H1 (cell line): ENCODE measurements at regions not wholly inside any gene's neighbourhood (a gene's known extent, or its start where the extent isn't known, plus 50 kb on each side); places are given as distances from the start of the nearest gene placed in this dataset.

Source experiments
- CTCF ChIA-PET: fragments of 300-600 bp; sonication (Branson Sonifier 250); formaldehyde crosslinking; loops from one replicate; lab custom pipeline; 2021; ENCODE audit not compliant: partially characterized antibody; lab: Charles Lee
- POLR2A ChIA-PET: fragments of 300-600 bp; sonication (Branson Sonifier 250); formaldehyde crosslinking; loops from one replicate; lab custom pipeline; 2021; ENCODE audit warnings: inconsistent platforms; ENCODE audit not compliant: partially characterized antibody; lab: Charles Lee
- DNase-seq, 2 experiments: peaks; one replicate each; pipeline versions ENCODE4 v3.0.0 to v3.0.0-alpha.2; 2010 to 2022; ENCODE audit warnings: low spot score in 2 of 2, low read depth in 1 of 2, mixed read lengths in 1 of 2
- FAIRE-seq: peaks from 2 replicates; lab custom pipeline; 2011; peaks lifted over from hg19 to GRCh38; lab: Jason Lieb, UNC
- H2AFZ ChIP-seq: 2 replicates; pipeline ENCODE4 v1.8.1; 2012; ENCODE audit warnings: low read length, inconsistent platforms
- H2AK5ac ChIP-seq: 2 replicates; pipeline ENCODE4 v1.6.1; 2013; ENCODE audit warnings: low read depth, low read length
- H2BK120ac ChIP-seq: replicated peaks from 2 replicates; pipeline ENCODE3; 2013; ENCODE audit warnings: low read depth, low read length, inconsistent platforms
- H2BK12ac ChIP-seq: 2 replicates; pipeline ENCODE4 v1.6.1; 2013; ENCODE audit warnings: low read depth, low read length
- H2BK15ac ChIP-seq: 2 replicates; pipeline ENCODE4 v1.6.1; 2013; ENCODE audit warnings: low read length
- H2BK20ac ChIP-seq: 2 replicates; pipeline ENCODE4 v1.6.1; 2013; ENCODE audit warnings: low read length
- H2BK5ac ChIP-seq: 2 replicates; pipeline ENCODE4 v1.6.1; 2013; ENCODE audit warnings: low read depth, low read length
- H3K14ac ChIP-seq: 2 replicates; pipeline ENCODE4 v1.6.1; 2013; ENCODE audit warnings: inconsistent platforms; ENCODE audit not compliant: insufficient read length
- H3K18ac ChIP-seq: 2 replicates; pipeline ENCODE4 v1.6.1; 2013; ENCODE audit warnings: low read length; ENCODE audit errors: extremely low read depth
- H3K23ac ChIP-seq: 2 replicates; pipeline ENCODE4 v1.6.1; 2013; ENCODE audit warnings: inconsistent platforms; ENCODE audit not compliant: insufficient read length
- H3K23me2 ChIP-seq: 2 replicates; pipeline ENCODE4 v1.6.1; 2013; ENCODE audit warnings: low read depth, low read length
- H3K27ac ChIP-seq: 2 replicates; pipeline ENCODE4 v1.6.1; 2011; ENCODE audit warnings: low read depth, low read length, inconsistent platforms
- H3K27me3 ChIP-seq, 4 experiments: replicated peaks in 1 of 4; 1 replicate in 1 of 4; 2 replicates in 3 of 4; pipeline versions ENCODE4 v1.6.1 to v1.8.1; 2011 to 2013; ENCODE audit warnings: low read length in 3 of 4, mild to moderate bottlenecking in 3 of 4, inconsistent platforms in 2 of 4, mixed read lengths in 2 of 4, moderate library complexity in 1 of 4; ENCODE audit not compliant: control insufficient read depth in 3 of 4, insufficient read depth in 3 of 4; ENCODE audit errors: extremely low read depth in 1 of 4
- H3K36me3 ChIP-seq, 4 experiments: 2 replicates each; pipeline versions ENCODE4 v1.6.1 to v1.8.1; 2011 to 2013; ENCODE audit warnings: mild to moderate bottlenecking in 4 of 4, low read length in 3 of 4, moderate library complexity in 2 of 4, control low read depth in 1 of 4, inconsistent platforms in 1 of 4; ENCODE audit not compliant: insufficient read depth in 4 of 4, control insufficient read depth in 2 of 4
- H3K4ac ChIP-seq: replicated peaks from 2 replicates; pipeline ENCODE3; 2013; ENCODE audit warnings: low read length, low read depth, mixed read lengths, inconsistent platforms; ENCODE audit not compliant: insufficient read length
- H3K4me1 ChIP-seq, 4 experiments: replicated peaks in 1 of 4; 1 replicate in 1 of 4; 2 replicates in 3 of 4; pipeline versions ENCODE4 v1.6.1 to v1.8.1; 2011 to 2013; ENCODE audit warnings: low read length in 3 of 4, inconsistent platforms in 2 of 4, mixed read lengths in 1 of 4; ENCODE audit not compliant: insufficient read depth in 4 of 4, control insufficient read depth in 3 of 4
- H3K4me2 ChIP-seq, 2 experiments: 2 replicates each; pipeline versions ENCODE4 v1.6.1 to v1.8.1; 2011 to 2013; ENCODE audit warnings: low read depth in 2 of 2, low read length in 2 of 2, control low read depth in 1 of 2, inconsistent platforms in 1 of 2, mild to moderate bottlenecking in 1 of 2; ENCODE audit not compliant: insufficient read depth in 1 of 2
- H3K4me3 ChIP-seq, 4 experiments: fragments of 200-600, 300-600 bp in 1 of 4; sonication (generic), shearing (Covaris generic), sonication (Bioruptor Twin) in 1 of 4; 2 replicates each; pipeline versions ENCODE4 v1.5.1 to v1.8.1; 2011 to 2016; ENCODE audit warnings: low read length in 4 of 4, low read depth in 3 of 4, control low read depth in 2 of 4, inconsistent platforms in 2 of 4, mild to moderate bottlenecking in 2 of 4, mixed read lengths in 1 of 4, moderate library complexity in 1 of 4; ENCODE audit not compliant: insufficient read depth in 2 of 4; ENCODE audit errors: extremely low read depth in 1 of 4
- H3K56ac ChIP-seq: replicated peaks from 2 replicates; pipeline ENCODE3; 2013; ENCODE audit warnings: low read depth, mild to moderate bottlenecking, mixed read lengths, low read length, inconsistent platforms; ENCODE audit not compliant: insufficient read length
- H3K79me1 ChIP-seq: 2 replicates; pipeline ENCODE4 v1.6.1; 2013; ENCODE audit warnings: low read depth, low read length, control low read depth
- H3K79me2 ChIP-seq, 2 experiments: 2 replicates each; pipeline versions ENCODE4 v1.6.1 to v1.8.1; 2012 to 2013; ENCODE audit warnings: low read length in 2 of 2, mild to moderate bottlenecking in 2 of 2, inconsistent platforms in 1 of 2; ENCODE audit not compliant: insufficient read depth in 2 of 2, control insufficient read depth in 1 of 2
- H3K9ac ChIP-seq, 4 experiments: replicated peaks in 1 of 4; 1 replicate in 1 of 4; 2 replicates in 3 of 4; pipeline versions ENCODE4 v1.6.1 to v1.8.1; 2011 to 2013; ENCODE audit warnings: low read depth in 3 of 4, low read length in 3 of 4, control low read depth in 2 of 4, mild to moderate bottlenecking in 2 of 4, moderate library complexity in 2 of 4, inconsistent platforms in 1 of 4; ENCODE audit errors: extremely low read depth in 1 of 4
- H3K9me3 ChIP-seq, 2 experiments: 2 replicates each; pipeline versions ENCODE4 v1.6.1 to v1.8.1; 2012 to 2013; ENCODE audit warnings: mild to moderate bottlenecking in 2 of 2, moderate library complexity in 2 of 2, control low read depth in 1 of 2, inconsistent platforms in 1 of 2, low read depth in 1 of 2, low read length in 1 of 2, mixed read lengths in 1 of 2; ENCODE audit not compliant: insufficient read depth in 2 of 2
- H4K20me1 ChIP-seq, 2 experiments: replicated peaks in 1 of 2; 2 replicates each; pipeline versions ENCODE3 to v1.8.1; 2011 to 2013; ENCODE audit warnings: inconsistent platforms in 2 of 2, low read length in 2 of 2, mild to moderate bottlenecking in 1 of 2; ENCODE audit not compliant: insufficient read depth in 2 of 2, control insufficient read depth in 1 of 2
- H4K5ac ChIP-seq: 2 replicates; pipeline ENCODE4 v1.6.1; 2013; ENCODE audit warnings: low read length, low read depth, mixed read lengths, inconsistent platforms; ENCODE audit not compliant: insufficient read length
- H4K8ac ChIP-seq: 2 replicates; pipeline ENCODE4 v1.8.0; 2013; ENCODE audit warnings: mild to moderate bottlenecking, moderate library complexity, low read length, inconsistent platforms; ENCODE audit not compliant: insufficient read depth; ENCODE audit errors: extremely low read depth
- H4K91ac ChIP-seq: replicated peaks from 2 replicates; pipeline ENCODE3; 2013; ENCODE audit warnings: low read length, mixed read lengths, inconsistent platforms; ENCODE audit not compliant: insufficient read length
- CREB1 ChIP-seq: IDR thresholded peaks from 2 replicates; pipeline ENCODE4 v1.6.1; 2012; ENCODE audit warnings: inconsistent platforms
- WGBS, 2 experiments: shearing (Covaris generic) in 1 of 2; methylation state at CpG; one replicate each; pipeline versions ENCODE4 v1.1.6 to v1.1.7; 2013 to 2015; ENCODE audit warnings: low lambda C conversion rate in 2 of 2, mixed read lengths in 2 of 2, inconsistent platforms in 1 of 2, low coverage in 1 of 2, missing lambda C conversion rate in 1 of 2; ENCODE audit not compliant: insufficient replicate concordance in 2 of 2, insufficient coverage in 1 of 2, insufficient read length in 1 of 2; ENCODE audit errors: extremely low coverage in 1 of 2, missing lambda C conversion rate in 1 of 2; 5-methylcytosine and 5-hydroxymethylcytosine counted together

GRCh38 chr4:119980456-119980855 lies 86.2 kb downstream of the MAD2L1 start:
- POLR2A ChIA-PET: no interaction called here
- Histone ChIP-seq H4K91ac (no peak overlapping the region), H4K5ac (no peak overlapping the region), H4K8ac (no peak overlapping the region), H3K4ac (no peak overlapping the region), H2BK5ac (no peak overlapping the region), H2BK12ac (no peak overlapping the region), H3K23me2 (no peaks in the 10 kb centered on the region), H3K9ac (no peak overlapping the region), H3K4me2 (no peak overlapping the region), H3K79me2 (no peaks in the 10 kb centered on the region), H3K9me3 (no peaks in the 10 kb centered on the region), H3K23ac (no peak overlapping the region), H3K36me3 (no peaks in the 10 kb centered on the region), H3K56ac (no peak overlapping the region), H2BK20ac (no peak overlapping the region), H2AFZ (no peak overlapping the region), H3K79me1 (no peaks in the 10 kb centered on the region), H2BK120ac (no peak overlapping the region), H3K4me1 (peaks cover 0 to 7% (median 1%) of the 10 kb centered on the region in 4 experiments; a peak in 1 of 7 replicates), H3K27me3 (no peaks in the 10 kb centered on the region), H4K20me1 (no peaks in the 10 kb centered on the region), H2BK15ac (no peak overlapping the region), H3K27ac (no peak overlapping the region), H2AK5ac (no peak overlapping the region), H3K18ac (no peak overlapping the region), H3K14ac (no peak overlapping the region), H3K4me3 (no peak overlapping the region)
- DNase-seq: no peak
- WGBS, 2 experiments: 82 to 100% methylated on average over 1 to 2 of the region's 2 CpGs
- TF ChIP-seq CREB1: no peak
- CTCF ChIA-PET: no interaction called here
- no peak for FAIRE-seq
